ENCODE measurements at regions not wholly inside any gene's neighbourhood (a gene's known extent, or its start where the extent isn't known, plus 50 kb on each side); places are given as distances from the start of the nearest gene placed in this dataset.

DNA sequence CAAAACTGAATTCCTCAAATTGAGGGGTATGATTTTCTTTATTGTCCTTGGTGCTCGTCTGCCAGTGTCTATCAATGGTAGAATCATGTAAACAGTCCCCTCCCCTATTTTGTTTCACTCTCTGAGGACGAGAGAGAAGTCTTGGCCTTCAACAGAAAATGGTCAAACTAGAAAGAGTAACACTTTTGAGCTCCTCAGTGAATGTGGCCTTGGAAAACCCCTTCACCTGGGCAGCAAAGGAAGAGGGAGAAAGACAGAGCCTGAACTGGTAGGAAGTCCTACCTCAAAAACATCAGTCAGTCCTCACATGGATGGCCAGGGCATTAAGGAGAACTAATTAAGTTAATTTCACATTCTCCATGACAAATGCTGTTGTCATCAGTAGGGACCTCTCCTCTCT is 86.1 kb upstream of the TOP3B start:
- TF ChIP-seq CTCF (IDR thresholded peaks at IDR 0.05) (no peak), POLR2A (IDR thresholded peaks at IDR 0.05) (no peak)
